Stimulated activated CD8-positive, alpha-beta memory T cell treated with anti-CD3 and anti-CD28 coated beads, Interleukin-4, amount 100 ng/mL, for 24 hours (primary cell): ENCODE measurements at regions not wholly inside any gene's neighbourhood (a gene's known extent, or its start where the extent isn't known, plus 50 kb on each side); places are given as distances from the start of the nearest gene placed in this dataset.
"Not testable (repeated sequence)": the region's sequence is repeated elsewhere in the genome, so short reads cannot be mapped to it uniquely, and the experiment has no call there.

Experiments
- DNase-seq: peaks from one replicate; pipeline ENCODE4 v3.0.0-alpha.2; 2020; ENCODE audit warnings: low read depth

DNA sequence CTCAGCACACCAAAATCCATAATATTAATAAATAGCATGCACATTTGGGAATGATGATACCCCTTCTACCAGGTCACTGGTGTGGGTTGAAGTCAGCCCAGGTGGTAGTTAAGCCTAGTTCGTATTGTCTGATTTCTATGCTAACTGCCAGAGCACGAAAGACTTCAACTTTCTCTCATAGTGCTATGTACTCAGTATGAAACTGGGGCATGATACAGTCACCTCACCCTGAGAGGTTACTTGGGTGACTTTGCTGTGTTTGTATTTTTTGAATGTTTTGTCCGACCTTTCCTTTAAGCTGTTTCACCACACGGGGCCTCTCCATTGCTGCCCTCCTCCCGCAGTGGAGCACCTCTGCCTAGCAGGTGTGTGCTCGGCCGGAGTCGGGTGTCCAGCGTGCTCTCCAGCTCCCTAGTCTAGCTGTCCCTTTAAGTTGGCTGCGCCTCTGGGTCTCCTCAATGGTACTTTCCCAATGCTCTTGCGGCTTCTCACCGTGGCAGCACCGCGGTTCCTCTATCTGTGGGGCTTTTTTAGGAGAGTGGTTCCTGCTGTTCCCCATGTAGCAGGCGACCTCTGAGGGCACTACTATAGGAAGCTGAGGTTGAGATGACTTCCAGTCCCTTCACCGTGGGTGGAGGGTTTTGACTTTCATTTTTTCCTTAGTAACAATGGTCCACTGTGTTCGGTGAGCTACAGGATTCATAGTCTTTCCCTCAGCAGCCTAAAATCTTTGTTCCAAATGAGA, 524.0 kb upstream of the PFKP start:
- no peak for DNase-seq

DNA sequence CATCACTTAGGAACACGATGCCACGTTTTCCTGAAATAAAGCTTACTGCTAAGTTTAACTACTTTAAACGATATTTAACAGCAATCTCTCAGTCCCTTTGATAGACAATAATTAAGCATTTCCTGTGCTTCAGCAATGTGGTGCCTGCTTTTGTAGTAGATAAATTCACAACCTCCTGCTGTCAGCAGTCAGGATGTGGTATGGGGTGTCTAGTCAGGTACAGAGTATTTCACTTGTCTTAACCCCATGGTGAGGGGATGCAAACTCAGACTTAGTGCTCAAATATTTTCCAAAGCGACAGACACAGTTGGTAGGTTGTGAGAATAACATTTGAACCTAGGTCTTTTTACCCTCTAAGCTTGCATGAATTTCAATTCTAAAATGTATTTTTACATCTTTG, 526.2 kb upstream of the PFKP start:
- no peak for DNase-seq

DNA sequence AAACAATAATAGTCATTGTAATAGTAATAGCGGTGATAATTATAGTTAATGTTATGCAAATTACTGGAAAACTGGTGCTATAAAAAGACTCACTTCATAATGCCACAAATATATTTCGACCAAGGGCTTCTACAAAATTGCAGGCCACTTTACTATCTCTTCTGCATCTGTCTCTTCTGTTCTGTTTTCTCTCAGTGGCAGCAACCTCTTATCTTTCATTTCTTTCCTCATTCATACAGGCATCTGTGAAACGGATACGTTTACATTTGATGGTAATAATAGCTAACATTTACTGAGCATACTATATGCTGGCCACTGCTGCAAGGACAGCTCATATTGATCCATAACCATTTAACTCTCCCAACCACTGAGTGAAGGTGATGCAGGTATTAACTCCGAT, 537.4 kb upstream of the PFKP start:
- no peak for DNase-seq

DNA sequence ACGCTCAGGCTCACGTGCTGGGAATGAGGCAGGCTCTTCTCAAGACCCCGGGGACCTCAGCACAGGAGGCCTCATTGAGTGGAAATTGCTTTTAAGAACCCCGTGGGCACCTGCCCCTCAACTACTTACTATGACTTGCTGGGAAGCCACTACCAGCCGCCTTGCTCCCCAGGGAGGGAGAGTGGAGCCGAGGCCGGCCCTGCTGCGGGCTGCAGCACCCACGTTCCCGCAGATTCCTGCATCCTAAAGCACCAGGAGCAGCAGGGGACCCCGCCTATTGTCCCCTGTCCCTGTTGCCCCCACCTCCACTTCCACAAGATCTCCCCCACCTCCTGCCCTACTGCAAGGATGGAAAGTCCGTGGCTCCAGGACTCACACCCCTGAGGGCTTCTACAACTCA, 541.6 kb upstream of the PFKP start:
- no peak for DNase-seq

DNA sequence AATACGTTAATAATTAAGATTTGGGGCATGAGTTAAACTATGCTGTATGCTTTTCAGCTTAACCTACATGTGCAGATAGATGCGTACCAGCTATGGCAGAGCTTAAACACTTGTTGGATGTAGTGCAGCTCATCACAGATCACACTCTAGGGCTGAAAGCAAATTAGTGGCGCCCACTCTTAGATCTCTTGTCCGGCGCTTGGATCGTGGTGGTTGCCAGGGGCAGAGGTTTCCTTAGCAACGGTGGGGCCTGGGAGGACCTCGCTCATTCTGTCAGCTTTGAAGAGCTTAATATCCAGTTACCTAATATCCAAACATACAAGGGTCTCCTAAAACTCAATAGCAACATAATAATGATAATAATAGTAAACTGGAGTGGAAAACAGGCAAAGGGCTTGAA, 548.2 kb upstream of the PFKP start:
- no peak for DNase-seq

DNA sequence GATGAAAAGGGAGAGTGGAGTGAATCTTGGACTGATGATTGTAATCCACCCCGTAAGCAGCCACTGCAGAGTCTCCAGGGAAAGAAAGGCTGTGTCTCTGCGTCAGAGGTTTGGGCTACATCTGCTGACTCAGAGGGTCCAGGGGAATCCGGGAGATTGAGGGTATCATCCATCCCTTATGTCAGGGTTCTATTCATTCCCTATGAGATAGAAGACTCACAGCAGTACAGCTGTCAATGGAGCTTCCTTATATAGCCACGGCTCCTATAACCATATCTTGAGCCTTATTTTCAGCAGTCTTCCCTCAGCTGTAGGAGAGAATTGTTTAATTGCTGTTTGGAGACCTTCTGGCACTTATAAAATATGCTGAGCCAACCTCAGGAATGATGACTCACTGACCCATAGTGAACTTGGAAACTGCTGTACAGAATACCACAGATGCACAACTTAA, 558.2 kb upstream of the PFKP start:
- DNase-seq, result no peak

DNA sequence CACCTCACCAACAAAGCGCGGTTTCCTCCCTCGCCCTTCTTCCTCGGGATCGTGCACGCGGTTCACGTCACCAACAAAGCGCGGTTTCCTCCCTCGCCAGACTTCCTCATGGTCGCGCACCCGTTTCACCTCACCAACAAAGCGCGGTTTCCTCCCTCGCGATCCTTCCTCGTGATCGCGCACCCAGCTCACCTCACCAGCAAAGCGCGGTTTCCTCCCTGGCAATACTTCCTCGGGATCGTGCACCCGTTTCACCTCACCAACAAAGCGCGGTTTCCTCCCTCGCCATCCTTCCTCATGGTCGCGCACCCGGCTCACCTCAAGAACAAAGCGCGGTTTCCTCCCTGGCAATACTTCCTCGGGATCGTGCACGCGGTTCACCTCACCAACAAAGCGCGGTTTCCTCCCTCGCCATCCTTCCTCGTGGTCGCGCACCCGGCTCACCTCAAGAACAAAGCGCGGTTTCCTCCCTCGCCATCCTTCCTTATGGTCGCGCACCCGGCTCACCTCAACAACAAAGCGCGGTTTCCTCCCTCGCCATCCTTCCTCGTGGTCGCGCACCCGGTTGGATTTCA, 565.9 kb upstream of the PFKP start:
- not testable (repeated sequence) for DNase-seq

DNA sequence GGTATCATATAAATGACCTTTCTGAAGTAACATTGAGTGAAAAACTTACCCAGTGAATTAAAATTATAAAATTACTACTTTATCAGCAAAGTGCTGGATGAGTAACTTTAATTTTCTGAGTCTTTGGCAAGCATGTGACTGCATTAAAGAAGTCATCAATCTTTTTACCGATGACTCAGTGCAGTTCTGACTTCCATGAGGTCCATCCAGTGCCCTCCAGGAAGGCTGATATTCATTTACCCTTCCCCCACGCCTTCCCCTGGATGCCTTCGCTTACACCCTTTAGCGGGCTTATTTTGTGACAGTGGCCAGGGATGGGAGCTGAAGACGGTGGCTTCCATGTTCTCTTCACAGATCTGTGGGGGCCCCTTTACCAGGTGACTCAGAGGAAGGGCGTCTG, 572.9 kb upstream of the PFKP start:
- DNase-seq, result no peak

DNA sequence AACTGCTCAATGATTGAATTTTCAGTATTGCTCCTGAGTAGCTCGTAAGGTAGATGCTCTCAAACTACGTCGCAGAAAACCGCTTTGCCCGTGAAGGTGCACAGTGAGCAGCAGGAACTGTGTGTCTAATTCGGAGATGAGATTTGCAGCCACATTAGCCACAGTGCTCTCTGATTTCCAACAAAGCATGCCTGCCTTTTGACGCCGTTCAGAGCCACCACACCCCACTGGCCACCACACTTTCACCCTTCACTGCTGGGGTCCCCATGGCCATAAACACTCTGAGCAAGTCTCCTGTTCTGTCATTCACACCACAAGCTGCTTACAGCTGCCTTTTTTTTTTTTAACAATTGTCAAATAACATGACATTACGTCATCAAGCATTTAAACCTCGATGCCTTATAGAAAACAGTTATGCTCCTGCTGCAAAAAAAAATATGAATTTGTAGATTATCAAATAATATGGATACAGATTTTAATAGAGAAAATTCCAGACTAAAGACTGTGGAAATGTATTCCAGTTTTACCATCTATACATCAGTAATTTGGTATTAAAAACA, 578.8 kb upstream of the PFKP start:
- DNase-seq, result no peak

DNA sequence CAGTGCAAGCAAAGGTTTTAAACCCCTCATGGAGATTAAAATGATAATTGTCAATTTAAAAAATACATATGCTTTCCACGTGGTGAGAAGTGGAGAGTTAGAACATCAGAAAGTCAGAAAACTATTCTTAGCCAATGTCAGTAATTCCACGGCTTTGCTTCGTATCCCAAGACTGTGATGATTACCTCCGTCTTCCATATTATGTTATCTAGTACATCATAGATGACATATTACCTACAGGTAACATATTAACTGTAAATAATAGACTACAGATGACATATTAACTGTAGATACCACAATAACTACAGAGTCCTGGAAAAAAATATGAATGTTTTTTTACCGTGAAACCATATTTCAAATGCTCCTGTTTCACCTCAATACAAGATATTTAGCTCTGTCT, 579.4 kb upstream of the PFKP start:
- DNase-seq, result no peak

DNA sequence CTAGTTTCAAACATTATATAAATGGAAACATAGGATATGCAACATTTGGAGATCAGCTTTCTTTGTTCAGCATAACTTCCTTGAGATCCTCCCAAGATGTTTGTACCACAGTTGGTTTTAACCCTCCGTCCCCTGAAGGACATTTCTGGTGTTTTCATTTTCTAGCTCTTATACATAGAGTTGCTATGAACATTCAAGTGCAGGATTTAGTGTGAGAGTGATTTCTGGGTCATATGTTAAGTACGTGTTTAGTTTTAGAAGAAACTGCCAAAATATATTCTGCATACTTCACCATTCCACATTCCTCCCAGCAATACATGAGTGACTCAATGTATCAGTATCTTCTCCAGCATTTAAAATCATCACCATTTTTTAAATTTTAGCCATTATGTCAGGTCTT, 588.7 kb upstream of the PFKP start:
- no peak for DNase-seq

DNA sequence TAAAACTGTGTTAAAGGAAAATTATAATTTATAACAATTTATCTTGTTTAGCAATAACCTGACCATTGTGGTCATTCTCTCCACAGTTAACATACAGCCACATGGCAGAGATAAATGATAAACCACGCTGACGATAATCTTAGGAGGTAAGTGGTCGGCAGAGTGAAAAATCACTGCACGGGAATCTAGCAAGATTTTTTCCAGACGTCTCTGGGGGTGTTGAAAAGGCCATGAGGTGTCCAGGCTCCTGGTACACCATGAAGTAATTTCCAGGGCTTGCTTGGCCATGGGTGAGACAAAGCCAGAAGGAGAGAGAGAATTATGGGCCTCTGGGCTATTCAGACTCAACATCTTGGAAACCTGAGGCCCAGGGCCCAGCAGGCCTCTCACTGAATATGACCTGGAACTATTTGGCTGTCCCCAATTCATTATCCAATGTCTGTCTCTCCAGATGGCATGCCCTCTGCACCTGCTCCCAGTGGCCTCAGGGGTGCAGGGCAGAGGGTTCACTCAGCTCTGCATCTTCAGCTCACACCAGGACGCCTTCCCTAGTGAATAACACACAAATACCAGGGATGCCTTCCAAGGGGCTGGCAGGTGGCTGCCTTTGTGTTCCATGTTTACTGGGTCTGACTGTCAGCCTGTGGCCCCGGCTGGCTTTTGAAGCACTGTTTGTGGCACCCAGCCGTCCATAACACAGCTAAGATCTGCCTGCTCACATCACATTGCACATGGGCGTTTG, 590.4 kb upstream of the PFKP start:
- DNase-seq, result no peak

DNA sequence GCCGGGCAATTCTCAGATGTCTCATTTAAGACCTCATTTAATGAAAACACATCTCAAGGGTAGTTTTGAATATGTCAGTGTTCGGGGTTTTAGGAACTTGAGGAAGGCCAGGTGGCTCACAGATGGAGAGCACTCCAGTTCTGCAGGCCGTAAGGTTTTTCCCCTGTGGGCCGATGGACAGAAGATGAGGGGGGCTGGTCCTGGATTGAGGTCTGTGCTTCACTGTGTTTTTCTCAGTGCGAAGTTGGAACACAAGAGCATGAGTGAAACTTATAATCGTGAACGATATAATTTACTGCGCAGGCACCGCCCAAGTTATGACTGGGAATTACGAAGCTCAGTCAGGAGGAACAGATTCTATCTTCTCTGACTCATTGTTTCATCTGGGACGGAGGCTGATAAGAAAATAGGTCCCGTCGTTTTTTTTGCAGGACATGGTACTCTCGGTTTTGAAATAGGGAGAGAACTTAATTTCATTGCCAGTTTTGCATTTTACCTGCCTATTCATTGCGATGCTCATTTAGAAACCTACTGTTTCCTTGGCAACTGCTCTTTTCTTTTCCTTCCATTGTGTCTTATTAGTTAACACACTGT, 591.0 kb upstream of the PFKP start:
- DNase-seq, result no peak

DNA sequence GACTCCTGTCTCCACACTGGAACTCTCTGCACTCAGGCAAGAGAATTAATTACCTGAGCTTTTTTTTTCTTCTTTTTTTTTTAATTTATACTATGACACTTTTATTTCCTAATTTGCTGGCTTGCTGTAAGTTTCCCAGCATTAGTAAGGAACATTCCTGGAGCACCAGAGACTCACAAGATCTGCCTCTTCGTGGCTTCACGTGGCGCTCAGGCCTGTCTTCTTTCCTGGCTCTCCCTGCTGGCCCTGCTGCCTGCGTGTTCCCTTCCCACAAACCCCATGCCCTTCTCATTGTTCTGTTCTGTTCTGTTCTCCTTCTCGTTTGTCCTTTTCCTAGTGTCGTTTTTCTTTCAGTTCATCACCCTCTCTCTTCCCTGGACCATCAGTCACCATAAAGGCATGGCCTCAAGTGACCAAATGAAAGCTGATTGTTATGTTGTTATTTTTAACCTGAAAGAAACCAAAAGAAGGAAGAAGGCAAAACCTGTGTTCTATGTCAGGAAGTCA, 591.6 kb upstream of the PFKP start:
- DNase-seq, result no peak

DNA sequence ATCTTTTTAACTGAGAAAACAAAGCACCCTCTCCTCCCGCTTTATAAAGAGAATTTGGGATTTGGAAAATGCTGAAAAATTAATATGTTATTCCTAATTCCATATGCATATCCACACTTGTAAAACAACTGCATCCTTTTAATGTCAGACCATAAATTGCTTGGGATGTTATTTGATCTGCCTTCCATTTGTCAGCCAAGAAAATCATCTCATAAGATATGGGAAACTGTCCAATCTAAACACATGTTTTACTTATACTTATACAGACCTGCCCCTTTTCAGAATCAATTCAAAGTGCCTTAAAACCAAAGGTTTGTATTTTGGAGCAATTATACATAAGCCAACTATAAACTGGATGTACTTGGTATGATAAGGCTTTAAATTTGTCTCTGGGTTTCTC, 595.5 kb upstream of the PFKP start:
- DNase-seq, result no peak

DNA sequence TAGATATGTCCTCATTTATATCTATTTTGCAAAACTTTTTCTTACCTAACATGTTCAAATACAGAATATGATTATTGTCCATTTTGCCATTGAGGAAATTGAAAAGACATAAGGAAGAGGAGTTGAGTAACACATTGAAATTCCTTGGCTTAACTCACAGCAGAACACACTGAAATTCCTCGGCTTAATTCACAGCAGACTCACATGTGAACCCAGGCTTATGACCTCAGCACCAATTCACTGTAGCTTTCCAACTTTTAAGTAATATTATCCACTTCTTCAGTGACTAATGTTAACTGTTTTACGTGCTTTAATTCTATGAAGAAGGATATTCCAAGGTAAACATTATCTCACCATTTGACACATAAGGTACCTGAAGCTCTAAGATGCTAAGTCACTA, 597.5 kb upstream of the PFKP start:
- no peak for DNase-seq

DNA sequence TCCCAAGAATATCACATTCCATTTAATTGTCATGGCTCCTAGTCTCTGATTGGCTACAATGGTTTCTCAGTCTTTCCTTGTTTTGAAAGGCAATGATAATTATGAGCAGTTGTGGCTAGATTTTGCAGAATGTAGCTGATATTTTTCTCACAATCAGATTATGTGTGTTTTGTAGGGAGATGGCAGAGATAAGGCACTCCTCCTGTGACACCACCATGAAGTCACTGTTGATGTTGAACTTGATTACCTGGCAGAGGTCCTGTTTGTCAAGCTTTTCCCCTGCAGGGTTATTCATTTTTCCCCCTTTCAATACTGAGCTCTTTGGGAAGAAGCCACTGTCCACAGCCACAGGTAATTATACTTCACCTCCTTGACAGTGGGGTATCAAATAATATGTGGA, 602.9 kb upstream of the PFKP start:
- no peak for DNase-seq

DNA sequence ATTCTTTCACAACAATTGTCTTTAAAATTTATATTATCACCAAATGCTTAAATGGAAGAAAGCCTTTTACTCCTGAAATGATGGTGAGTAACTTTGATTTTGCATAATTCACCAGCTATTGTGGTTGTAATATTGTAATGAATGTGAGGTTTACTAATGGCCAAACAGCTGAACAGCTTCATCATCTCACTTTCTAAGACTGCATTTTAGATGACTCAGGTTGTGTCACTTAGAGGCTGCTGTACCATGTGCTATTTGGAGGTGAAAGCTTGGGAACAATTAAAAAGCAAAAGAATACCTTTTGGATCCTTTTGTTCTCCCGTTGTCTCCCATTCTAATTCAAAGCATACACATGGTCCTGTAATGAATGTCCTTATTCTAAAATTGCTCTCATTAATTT, 604.0 kb upstream of the PFKP start:
- no peak for DNase-seq

DNA sequence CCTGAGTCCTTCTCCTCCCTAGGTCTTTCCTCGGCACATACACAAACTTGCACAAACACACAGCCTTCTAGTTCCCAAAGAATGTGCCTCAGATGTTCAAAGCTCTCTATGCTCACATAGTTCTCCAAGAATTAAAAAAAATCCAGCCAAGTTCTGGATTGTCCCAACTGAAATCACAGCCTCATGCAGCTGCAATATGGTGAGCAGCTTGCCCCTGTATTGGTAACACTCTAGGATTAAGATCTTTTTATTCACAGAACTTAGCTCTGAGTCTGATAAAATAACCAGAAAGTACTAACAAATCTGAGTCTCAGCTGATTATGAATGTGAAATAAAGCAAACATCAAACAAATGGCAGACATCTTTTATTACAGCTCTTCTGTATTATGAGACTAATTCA, 604.8 kb upstream of the PFKP start:
- no peak for DNase-seq

DNA sequence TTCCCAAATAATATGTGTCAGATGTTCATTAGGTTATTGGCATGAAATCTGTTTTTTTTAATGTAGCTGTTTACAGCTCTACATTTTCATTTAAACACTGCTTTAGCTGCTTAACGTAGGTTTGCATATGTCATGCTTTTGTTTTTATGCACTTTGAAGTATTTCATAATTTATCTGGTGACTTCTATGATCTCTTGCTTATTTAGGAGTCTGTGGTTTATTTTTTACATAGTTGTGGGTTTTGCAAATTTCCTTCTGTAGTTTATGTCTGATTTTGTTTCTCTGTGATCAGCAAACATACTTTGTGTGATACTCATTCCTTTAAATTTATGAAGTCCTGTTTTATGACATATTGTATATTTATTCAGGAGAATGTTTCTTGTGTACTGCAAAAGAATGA, 606.5 kb upstream of the PFKP start:
- no peak for DNase-seq

DNA sequence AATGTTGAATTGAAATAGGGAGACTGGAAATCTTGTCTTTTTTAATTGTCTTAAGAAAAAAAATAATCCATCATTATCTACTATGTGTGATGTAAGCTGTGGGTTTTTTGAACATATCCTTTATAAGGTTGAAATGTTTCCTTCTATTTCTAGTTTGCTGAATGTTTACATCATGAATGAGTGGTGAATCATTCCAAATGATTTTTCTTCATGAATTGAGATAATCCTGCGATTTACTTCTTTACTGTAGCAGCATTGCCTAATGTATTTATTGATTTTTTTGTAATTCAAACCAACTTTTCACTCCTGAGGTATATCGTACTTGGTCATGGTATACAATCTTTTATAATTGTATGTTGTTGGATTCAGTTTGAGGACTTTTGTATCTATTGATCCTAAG, 607.6 kb upstream of the PFKP start:
- no peak for DNase-seq

DNA sequence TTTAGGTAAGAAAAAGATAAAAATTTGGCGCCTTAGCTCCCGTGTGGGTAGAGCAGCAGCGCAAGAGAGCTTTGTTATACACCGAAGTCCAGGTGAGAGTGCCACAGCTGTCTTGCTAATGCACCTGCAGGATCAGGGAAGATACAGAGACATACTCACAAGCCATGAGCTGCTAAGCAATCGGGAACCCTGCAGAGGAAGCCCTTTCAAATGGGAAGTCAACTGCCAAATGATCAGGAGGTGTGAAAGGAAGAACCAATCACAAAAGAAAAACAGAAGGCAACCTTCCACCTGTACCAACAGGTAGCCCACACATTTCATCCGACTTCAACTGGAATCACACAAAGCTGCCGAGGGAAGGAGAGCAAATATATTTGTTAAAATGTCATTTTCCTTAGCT, 610.5 kb upstream of the PFKP start:
- DNase-seq, result no peak

DNA sequence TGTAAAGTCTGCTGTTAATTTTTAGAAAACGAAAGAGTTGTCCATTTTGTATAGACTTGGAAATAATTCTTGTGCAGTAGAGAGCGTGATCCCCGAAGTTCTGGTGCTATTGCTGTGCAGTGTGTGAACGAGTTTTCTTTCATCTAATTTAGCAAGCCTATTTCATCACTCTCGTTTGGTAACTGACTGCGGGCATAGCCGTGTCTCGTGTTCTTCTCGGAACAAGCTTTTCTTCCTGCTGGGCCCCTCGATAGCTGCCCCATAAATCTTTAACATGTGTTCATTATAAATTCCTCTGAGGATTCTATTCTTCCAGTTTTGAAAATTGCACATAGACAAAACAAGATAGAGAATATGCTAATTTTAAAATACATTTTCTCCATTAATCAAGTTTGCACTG, 622.0 kb upstream of the PFKP start:
- no peak for DNase-seq
